B cell (primary cell): ENCODE measurements at regions not wholly inside any gene's neighbourhood (a gene's known extent, or its start where the extent isn't known, plus 50 kb on each side); places are given as distances from the start of the nearest gene placed in this dataset.

Experiments used
- CTCF ChIP-seq: fragments of 200-600 bp; IDR thresholded peaks from one replicate; pipeline ENCODE4 v1.8.0; 2022; ENCODE audit warnings: antibody characterized with exemption, mild to moderate bottlenecking
- EZH2 ChIP-seq: IDR thresholded peaks from 2 replicates; pipeline ENCODE4 v1.6.1; 2012; ENCODE audit warnings: borderline replicate concordance, low read depth, mild to moderate bottlenecking, moderate library complexity, low read length; ENCODE audit not compliant: insufficient read depth, poor library complexity, severe bottlenecking

- TF ChIP-seq CTCF (no peak), EZH2 (no peak)
These were observed 94.5 kb downstream of the GYPC start for GRCh38 chr2:126750506-126750905.
